GM13976 (cell line): ENCODE measurements at regions not wholly inside any gene's neighbourhood (a gene's known extent, or its start where the extent isn't known, plus 50 kb on each side); places are given as distances from the start of the nearest gene placed in this dataset.

Experiments
- DNase-seq: peaks from one replicate; pipeline ENCODE4 v3.0.0; 2012; ENCODE audit warnings: low spot score
- CTCF ChIP-seq: IDR thresholded peaks from 2 replicates; pipeline ENCODE4 v1.5.1; 2012; ENCODE audit warnings: borderline replicate concordance, mild to moderate bottlenecking; ENCODE audit not compliant: insufficient read depth; ENCODE audit errors: extremely low read depth, missing control alignments, control extremely low read depth
- in situ Hi-C: fragments of 300-500 bp; cut with MboI; formaldehyde crosslinking; loops from one replicate; pipeline ENCODE4 v1.12.0; 2022; ENCODE audit warnings: low sequenced_read_pairs, mixed read lengths, inconsistent platforms; ENCODE audit not compliant: unreplicated experiment

- in situ Hi-C loops = no loop called here
- TF ChIP-seq CTCF = no peak
- no peak for DNase-seq
These were observed 1274.5 kb upstream of the TMEFF2 start for GRCh38 chr2:193469251-193469650.

- no peak for DNase-seq
- no peak for TF ChIP-seq CTCF
- in situ Hi-C loops = no loop called here
These were observed 1272.7 kb upstream of the TMEFF2 start for GRCh38 chr2:193467276-193467987.

GRCh38 chr2:193463011-193463410 lies 1268.3 kb upstream of the TMEFF2 start:
- no peak for TF ChIP-seq CTCF
- no peak for DNase-seq
- in situ Hi-C loops = no loop called here

- in situ Hi-C loops = no loop called here
- DNase-seq = no peak
- no peak for TF ChIP-seq CTCF
These were observed 1267.7 kb upstream of the TMEFF2 start for GRCh38 chr2:193462411-193462810.

- DNase-seq = no peak
These were observed 1266.8 kb upstream of the TMEFF2 start for GRCh38 chr2:193461431-193461934.

GRCh38 chr2:193446967-193447366 lies 1252.2 kb upstream of the TMEFF2 start:
- TF ChIP-seq CTCF = no peak
- DNase-seq = no peak
- in situ Hi-C loops = no loop called here

More at GRCh38 chr2:193461431-193461934, 1266.8 kb upstream of the TMEFF2 start:
- in situ Hi-C loops = no loop called here
- no peak for TF ChIP-seq CTCF
